Activated CD8-positive, alpha-beta memory T cell treated with anti-CD3 and anti-CD28 coated beads for 4 hours (primary cell): ENCODE measurements at regions not wholly inside any gene's neighbourhood (a gene's known extent, or its start where the extent isn't known, plus 50 kb on each side); places are given as distances from the start of the nearest gene placed in this dataset.

ENCODE experiments used
- DNase-seq, 2 donors: peaks; one replicate each; pipeline ENCODE4 v3.0.0-alpha.2; 2020; ENCODE audit warnings: low read depth in 2 of 2

- DNase-seq: no peak
Measured at GRCh38 chr2:145108361-145108778, 588.5 kb upstream of the ZEB2 start.

DNA sequence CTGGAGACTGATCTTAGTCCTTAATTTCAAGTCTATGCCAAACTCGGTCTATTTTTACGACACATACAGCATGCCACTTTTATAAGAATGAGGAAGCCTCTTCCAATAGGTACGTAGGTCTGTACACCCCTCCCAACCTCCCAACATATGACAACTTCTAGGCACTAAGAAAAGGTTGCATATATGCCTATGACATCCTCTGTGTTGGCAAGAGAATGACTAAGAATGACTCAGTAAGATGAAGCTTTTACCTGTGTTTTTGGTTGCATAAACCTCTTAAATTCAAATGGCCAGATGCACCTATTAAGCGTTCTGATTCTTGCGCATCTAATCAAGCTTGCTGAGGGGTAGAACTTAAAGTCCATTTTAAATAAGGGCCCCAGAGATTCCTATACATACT lies 586.4 kb upstream of the ZEB2 start:
- no peak for DNase-seq

DNA sequence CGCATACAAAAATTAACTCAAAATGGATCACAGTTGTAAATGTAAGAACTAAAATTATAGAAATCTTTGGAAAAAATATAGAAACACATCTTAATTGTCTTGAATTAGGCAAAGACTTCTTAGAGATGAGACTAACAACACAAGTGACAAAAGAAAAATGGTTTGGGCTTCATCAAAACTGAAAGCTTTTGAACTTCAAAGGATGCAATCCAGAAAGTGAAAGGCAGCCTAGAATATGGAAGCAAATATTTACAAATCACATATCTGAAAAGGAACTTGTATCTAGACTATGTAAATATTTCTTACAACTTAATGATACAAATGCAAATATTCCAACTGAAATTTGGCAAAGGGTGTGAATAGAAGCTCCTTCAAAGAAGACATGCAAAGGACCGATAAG lies 582.8 kb upstream of the ZEB2 start:
- DNase-seq: no peak

DNA sequence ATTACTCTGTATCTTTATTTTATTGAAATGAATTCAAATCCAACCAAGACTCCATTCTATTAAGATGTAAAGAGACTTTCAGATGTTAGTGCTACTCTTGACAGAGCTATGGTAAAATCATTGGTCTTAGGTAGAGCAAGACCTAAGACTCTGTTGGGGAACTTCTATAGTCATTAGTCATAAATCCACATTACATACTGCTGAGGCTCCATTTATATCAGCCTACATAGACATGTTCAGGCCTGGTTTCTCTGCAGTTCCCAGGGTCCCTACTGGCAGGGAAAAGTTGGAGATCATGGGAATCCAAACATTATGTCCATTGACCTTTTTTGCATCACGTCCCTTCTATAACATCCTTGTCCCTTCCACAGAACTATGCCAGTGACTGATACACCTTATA lies 580.4 kb upstream of the ZEB2 start:
- DNase-seq: no peak

DNA sequence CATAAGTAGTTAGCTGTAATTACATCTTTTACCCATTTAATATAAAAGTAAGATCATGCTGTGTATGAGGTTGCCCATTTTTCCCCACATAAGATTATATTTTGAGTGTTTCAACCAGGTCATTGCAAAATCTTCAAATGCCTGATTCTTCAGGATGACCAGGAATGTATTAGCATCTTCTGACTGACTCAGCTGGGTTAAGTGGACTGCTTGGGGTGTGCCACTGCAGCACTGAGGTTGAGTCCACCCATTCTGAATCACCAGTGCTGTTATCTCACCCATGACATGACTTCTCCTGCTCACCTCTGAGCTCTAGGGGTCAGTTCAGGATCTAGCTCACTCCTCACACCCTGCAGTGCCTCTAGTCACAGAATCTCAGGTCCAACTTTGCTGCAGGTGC lies 576.7 kb upstream of the ZEB2 start:
- no peak for DNase-seq

GRCh38 chr2:145095641-145096435 lies 575.9 kb upstream of the ZEB2 start:
- no peak for DNase-seq

DNA sequence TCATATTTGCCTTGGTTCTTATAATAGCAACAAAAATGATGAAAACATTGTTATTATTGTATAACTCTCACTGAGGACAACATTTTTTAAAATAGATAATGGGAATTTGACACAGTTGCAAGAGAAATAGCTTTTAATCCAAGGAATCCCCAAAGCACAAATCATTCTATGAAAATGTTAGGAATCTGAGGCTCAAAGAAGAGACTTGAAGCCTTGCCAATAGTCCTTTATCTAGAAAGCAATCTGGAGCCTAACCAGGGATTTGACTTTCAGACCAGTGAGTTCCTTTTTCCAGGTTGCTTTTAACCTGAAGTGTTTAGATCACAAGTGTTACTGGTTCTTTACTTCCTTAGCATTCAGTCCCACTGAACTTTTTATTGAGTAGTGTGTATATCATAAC lies 574.5 kb upstream of the ZEB2 start:
- DNase-seq: no peak

DNA sequence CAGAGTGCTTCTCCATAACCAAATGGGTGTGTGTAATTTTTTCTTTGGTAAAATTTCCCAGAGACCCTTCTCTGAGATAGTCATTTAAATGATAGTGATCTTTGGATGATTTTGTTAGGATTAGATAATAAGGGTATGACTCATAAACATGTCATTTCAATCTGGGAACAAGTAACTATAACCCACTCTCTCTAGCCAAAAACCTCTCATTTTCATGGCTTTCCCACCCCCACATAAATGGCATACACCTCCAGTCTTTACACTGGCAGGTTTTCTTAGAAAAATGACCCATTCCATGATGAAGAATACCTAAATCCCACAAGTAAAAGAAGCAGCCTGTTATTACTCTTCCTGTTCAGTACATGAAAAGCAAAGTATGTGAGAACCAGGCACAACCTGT lies 572.0 kb upstream of the ZEB2 start:
- DNase-seq: no peak

DNA sequence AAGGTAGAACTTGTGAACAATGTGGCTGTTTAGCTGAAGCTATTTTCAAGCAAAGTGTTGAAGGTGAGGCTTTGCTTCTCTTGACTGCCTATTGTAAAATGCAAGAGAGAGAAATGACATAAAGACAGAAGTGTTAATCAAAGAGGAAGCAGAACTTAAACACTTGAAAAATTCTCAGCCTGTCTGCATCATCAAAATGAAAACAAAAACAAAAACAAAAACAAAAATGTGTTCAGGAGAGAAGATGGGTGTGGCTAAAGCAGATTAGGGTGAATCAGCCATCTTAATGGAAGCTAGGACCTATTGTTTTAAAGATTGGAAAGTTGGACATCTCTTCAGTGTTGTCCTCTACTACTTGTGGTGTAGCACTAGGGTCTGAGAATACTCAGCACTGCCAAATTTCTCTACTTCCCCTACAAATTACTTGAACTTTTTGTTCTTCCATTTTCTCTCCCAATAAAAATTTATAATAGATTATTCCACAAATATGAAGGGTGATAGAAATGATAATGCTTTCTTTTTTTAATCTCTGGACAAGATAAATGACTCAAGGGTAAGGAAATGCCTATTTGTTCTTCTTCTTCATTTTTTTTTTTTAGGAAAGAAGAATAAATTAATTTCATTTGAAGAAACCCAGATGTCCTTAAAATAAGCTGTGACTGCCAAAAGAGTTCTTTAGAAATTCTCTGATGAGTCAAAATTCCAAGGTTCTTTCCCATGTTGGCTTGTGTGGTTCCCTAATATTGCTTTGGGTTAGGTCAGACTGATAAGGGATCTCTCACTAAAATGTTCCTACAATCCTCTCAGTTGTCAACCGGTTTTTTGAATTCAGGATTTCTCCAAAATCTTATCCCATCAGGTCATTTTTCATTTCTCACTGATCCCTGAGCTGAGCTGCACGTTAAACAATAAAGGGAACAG lies 571.2 kb upstream of the ZEB2 start:
- no peak for DNase-seq

DNA sequence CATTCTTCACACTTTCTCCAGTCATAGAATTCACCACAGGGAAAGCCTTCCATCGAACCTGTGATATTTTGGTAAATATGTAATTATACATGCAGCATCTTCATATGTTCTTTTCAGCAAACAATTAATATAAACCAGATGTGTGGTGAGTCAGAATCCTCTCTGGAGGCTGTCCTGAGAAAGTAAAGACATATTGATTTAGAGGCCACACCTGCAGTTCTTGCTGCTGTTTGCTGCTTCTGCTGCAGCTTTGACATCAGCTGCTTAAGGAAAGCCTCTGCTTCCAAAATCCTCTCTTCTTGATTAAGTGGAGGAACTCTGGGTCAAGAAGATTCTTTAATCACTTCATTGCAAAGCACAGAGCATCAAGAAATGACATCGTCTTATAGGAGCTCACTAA lies 568.8 kb upstream of the ZEB2 start:
- DNase-seq: no peak

GRCh38 chr2:145086910-145087309 lies 567.0 kb upstream of the ZEB2 start:
- no peak for DNase-seq

DNA sequence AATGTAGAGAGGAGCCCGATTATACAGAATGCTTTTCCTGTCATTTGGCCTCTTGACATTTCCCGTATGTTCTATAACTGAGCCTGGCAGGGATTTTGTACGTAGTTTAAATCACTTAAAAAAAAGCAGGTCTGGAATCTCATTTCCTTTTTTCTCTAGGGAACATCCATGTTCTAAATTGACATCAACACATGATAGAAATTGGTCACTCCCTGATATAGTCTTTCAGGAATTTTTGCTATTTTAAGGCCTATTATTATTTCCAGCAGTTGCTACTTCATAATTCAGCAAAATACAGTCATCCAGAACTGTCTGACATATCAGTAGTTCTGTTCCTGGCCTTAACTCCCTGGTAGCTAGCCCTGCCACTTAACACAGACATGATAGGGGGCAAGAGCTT lies 565.7 kb upstream of the ZEB2 start:
- no peak for DNase-seq

DNA sequence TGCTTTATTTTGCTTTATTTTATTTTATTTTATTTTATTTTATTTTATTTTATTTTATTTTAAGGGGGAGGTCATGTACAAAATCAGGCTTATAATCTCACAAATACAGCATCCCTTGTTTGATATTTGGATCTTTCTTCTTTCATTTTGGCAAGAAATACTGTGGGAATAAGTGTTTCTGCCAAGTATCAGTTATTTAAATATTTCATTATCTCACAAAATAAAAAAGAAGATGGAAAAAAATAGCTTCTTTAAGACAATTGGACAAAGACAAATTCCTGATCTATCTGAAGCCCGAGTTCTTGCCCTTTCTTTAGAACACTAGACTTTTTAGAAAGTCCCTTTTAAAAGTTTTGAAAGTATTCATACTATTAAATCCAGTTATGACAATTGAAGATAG lies 560.5 kb upstream of the ZEB2 start:
- DNase-seq: no peak

DNA sequence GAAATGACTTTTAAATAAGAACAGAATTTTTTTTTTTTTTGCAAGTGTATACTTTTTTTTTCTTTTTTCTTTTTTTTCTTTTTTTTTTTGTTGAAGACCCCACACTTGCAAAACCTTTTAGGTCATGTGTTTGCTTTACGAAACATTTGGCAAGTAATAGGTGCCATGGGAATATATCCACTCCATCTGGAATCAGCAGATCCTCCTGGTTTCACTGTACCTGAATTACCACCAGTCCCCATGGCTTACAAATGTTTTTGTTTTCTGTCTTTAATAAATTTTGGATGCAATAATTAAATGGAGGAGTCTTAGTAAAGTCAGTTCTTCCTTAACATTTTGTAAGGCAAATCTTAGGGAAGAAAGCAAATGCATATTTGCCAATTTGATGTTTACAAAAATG lies 559.7 kb upstream of the ZEB2 start:
- no peak for DNase-seq

DNA sequence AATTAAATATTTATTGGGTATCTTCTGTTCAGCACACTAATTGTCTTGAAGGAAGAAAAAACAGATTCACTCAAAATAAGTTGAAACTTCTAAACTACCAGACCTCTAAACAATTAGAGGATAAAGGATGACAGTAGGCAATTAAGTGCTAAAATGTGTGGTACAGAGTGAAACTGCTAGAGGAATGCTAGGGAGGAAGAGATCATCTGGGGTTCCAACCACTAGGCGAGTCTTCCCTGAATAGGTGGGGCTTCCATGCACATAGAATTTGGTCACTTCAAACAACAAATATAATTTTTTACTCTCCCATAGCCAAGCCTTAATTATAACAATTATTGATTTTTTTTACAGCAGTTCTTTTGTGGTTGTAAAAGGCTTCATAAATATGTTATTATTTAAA lies 559.0 kb upstream of the ZEB2 start:
- DNase-seq: no peak

GRCh38 chr2:145076085-145076484 lies 556.2 kb upstream of the ZEB2 start:
- no peak for DNase-seq

- DNase-seq: no peak
Measured at GRCh38 chr2:145075454-145076062, 555.6 kb upstream of the ZEB2 start.

GRCh38 chr2:145070703-145071102 lies 550.8 kb upstream of the ZEB2 start:
- no peak for DNase-seq

DNA sequence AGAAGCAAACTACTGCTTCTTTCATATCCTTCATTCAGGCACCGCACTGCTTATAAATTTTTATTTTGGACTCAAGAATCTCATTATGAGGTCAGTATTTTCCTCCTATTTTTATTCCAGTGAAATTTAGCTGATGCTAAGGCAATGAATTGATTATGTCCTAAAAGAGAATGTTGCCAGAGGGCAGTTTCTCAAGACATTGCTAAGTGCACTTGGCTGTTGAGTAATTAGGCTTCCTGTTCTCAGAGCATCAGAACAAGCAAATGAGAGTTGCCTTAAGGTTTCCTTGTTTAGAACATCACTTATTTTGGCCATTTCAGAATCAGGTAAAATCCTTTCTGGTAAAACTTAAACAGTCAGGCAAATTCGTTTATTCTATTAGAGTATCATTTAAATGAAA lies 548.6 kb upstream of the ZEB2 start:
- no peak for DNase-seq

DNA sequence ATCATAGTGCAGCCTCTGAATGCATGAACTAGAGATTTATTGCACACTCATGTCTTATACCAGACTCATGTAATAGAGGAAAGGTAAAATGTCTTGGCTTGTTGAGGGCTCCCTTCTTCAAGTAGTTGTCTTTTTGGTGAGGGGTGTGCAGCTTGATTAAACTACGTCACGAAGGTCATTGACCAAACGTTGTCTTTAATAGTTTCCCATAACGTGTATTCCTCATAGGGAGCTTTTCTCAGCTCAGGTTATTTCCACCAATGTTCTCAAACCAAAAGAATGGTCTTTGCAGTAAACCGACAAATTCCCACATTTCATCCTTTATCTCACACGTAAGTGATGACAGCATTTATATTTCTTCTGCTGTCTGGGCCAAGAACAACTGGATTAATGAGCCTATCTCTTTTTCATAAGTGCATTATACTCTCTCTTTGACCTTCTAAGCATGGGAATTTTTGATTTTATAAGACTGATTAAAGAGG lies 547.7 kb upstream of the ZEB2 start:
- no peak for DNase-seq

DNA sequence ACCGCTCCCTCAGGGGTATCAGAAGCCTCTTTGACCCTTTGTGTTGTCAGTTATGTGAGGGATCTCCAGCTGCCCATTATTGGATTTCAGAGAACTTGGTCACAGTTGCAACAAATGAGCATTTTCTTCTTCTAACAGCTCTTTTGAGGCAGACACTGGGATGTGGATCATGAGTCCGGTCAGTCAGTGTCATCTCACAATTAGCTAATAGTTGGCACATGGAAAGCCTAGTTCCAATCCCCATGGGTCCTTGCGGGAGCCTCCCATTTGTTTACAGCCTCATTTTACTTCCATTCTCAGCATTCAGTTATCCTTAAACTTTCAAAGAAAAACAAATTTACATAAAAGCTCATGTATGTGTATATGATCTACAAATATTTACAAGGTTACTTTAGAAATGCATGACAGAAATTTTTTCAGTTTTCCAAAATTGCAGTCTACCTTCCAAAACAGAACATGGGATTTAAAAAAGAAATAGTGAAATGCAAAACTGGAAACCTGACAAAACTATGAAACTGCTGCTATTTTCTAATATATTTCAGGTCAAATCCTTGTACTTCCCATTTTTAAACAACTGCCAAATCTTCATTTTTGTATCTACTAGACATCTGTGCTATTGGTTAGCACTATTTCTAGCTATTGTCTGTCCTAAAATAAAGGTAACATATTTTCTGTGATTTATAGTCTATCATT lies 547.1 kb upstream of the ZEB2 start:
- DNase-seq: no peak

- DNase-seq: no peak
Measured at GRCh38 chr2:145066151-145066661, 546.3 kb upstream of the ZEB2 start.
